SK-N-MC (cell line): ENCODE measurements at regions not wholly inside any gene's neighbourhood (a gene's known extent, or its start where the extent isn't known, plus 50 kb on each side); places are given as distances from the start of the nearest gene placed in this dataset.
"Not testable (repeated sequence)": the region's sequence is repeated elsewhere in the genome, so short reads cannot be mapped to it uniquely, and the experiment has no call there.

Source experiments
- EZH2 ChIP-seq: fragments of 200-600 bp; sonication (generic); IDR thresholded peaks from one replicate; pipeline ENCODE4 v1.6.1; 2017; ENCODE audit warnings: antibody characterized with exemption
- FOXP2 ChIP-seq: optimal IDR thresholded peaks from 2 replicates; pipeline ENCODE3; 2011; ENCODE audit warnings: mild to moderate bottlenecking, moderate library complexity; ENCODE audit not compliant: insufficient read depth; ENCODE audit errors: extremely low read length, control extremely low read depth
- POLR2AphosphoS5 ChIP-seq: IDR thresholded peaks from 2 replicates; pipeline ENCODE4 v1.6.1; 2012; ENCODE audit warnings: mild to moderate bottlenecking, low read depth, low read length, borderline replicate concordance

DNA sequence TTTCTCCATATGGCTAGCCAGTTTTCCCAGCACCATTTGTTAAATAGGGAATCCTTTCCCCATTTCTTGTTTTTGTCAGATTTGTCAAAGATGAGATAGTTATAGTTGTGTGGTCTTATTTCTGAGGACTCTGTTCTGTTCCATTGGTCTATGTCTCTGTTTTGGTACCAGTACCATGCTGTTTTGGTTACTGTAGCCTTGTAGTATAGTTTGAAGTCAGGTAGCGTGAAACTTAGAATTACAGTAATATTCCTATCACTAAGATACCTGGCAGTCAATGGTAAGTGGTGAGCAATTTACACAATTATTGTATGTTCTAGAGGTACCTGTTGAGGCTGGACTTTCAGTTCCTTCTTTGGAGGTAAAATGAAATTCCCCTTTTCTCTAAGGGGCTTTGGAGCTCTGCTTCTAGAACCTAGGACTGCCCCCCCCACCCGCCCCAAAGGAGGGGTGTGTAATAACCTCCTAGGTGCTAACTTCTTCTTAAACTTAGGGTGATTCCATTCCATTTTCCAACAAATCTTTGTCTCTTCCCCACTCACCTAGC is 187.9 kb upstream of the PUDP start:
- not testable (repeated sequence) for TF ChIP-seq EZH2, POLR2AphosphoS5, FOXP2
